ENCODE measurements at regions not wholly inside any gene's neighbourhood (a gene's known extent, or its start where the extent isn't known, plus 50 kb on each side); places are given as distances from the start of the nearest gene placed in this dataset.

DNA sequence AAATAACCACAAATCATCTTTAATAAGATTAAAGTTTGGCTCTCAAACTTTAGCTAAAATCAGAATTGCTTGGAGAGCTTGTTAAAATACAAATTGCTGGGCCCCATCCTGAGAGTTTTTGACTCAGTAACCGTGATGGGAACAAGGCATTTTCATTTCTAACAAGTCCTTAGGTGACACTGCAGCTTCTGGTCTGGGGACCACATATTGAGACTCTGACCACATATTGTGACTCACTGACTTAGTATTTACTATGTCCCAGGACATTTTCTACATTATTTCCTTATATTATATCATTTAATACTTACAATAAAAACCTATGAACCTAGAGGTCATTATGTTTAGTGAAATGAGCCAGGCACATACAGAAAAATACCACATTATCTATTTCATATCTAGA is 164.5 kb downstream of the ZMAT3 start:
- ChIA-PET CTCF (interaction anchor here (0.7 to 1.0 kb wide), 2 partner anchors 13 to 463 kb away, joined by 3 read pairs; no protein-coding TSS in a partner anchor), POLR2A (no interaction called here)
- no peak for DNase-seq (ENCODE audit: extremely low spot score)

DNA sequence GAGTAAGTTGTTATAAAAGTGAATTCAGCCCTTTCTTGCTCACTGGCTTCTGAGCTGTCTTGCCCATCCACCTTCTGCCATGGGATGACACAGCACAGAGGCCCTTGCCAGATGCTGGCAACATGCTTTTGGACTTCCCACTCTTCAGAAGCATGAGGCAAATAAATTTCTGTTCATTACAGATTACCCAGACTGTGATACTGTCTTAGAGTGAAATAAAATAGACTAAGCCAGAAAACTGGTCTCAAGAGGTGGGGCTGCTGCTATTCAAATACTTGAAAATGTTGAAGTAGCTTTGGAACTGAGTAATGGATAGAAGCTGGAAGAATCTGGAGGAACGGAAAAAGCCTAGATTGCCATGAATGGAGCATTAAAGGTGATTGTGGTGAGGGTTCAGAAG is 170.4 kb downstream of the ZMAT3 start:
- DNase-seq (ENCODE audit: extremely low spot score) = no peak
- CTCF ChIA-PET = interaction anchor here (1.8 kb wide), 1 partner anchor 55 kb away, joined by 5 read pairs; no protein-coding TSS in a partner anchor
- TF ChIP-seq CTCF (IDR thresholded peaks at IDR 0.05; ENCODE audit: control extremely low read depth, extremely low read depth, low read depth, missing control alignments) = no peak
- POLR2A ChIA-PET = no interaction called here

More for the DNA sequence above, 164.5 kb downstream of the ZMAT3 start:
- TF ChIP-seq CTCF (IDR thresholded peaks at IDR 0.05; ENCODE audit: control extremely low read depth, extremely low read depth, low read depth, missing control alignments) = no peak

DNA sequence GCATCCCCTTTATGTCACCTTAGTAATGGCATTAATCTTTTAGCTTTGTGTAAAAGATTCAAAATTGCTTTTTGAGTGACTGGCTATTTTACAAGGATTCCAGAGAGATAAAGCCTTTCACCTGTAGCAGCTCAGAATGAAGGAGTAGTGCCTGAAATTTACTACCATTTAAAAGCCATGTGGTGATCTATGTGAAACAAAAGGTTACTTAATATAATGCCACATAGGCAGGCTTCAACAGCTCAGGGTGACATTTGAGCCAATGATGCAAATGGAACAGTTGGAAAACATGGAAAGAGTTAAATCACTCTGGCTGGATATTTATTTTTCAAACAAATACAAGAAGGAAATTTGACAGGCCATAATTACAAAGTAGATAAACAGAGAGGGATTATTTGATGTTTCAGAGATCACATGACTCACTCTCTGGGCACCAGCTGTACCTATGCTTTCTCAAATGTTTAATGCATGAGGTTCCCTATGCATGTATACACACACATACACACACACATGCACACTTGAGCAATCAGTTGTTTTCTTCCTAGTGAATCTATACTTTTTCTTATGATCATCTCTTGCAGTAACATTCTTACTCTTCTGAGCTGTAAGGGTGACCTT is 171.5 kb downstream of the ZMAT3 start:
- no peak for DNase-seq (ENCODE audit: extremely low spot score)
- no peak for TF ChIP-seq CTCF (IDR thresholded peaks at IDR 0.05; ENCODE audit: control extremely low read depth, extremely low read depth, low read depth, missing control alignments)
- ChIA-PET CTCF (interaction anchor here (1.0 to 1.8 kb wide), 2 partner anchors 10 to 56 kb away, joined by 3 to 5 read pairs; no protein-coding TSS in a partner anchor), POLR2A (no interaction called here)

- TF ChIP-seq CTCF (IDR thresholded peaks at IDR 0.05; ENCODE audit: control extremely low read depth, extremely low read depth, low read depth, missing control alignments) = no peak
- ChIA-PET POLR2A (no interaction called here), CTCF (no interaction called here)
- DNase-seq (ENCODE audit: extremely low spot score) = no peak
Observed at GRCh38 chr3:178895178-178895789, 176.3 kb downstream of the ZMAT3 start.

Measured in GM10248 (cell line).